Type B pancreatic cell (in vitro differentiated cells): ENCODE measurements at regions not wholly inside any gene's neighbourhood (a gene's known extent, or its start where the extent isn't known, plus 50 kb on each side); places are given as distances from the start of the nearest gene placed in this dataset.
A peak's percentile ranks its signal among the peaks of the same experiment; 100 is the strongest.
"Not testable (repeated sequence)": the region's sequence is repeated elsewhere in the genome, so short reads cannot be mapped to it uniquely, and the experiment has no call there.

Experiments
- DNase-seq: peaks from one replicate; pipeline ENCODE4 v3.0.0; 2021; ENCODE audit warnings: mixed read lengths; ENCODE audit not compliant: unreplicated experiment; ENCODE audit errors: extremely low spot score
- H3K27ac Mint-ChIP-seq: 2 replicates; pipeline ENCODE4 v1.8.0; 2021; ENCODE audit warnings: mild to moderate bottlenecking, mixed read lengths
- H3K27me3 Mint-ChIP-seq: 2 replicates; pipeline ENCODE4 v1.8.0; 2021; ENCODE audit warnings: mixed read lengths
- H3K36me3 Mint-ChIP-seq: 2 replicates; pipeline ENCODE4 v1.8.0; 2021; ENCODE audit warnings: mixed read lengths
- H3K4me1 Mint-ChIP-seq: one replicate; pipeline ENCODE4 v1.8.0; 2021; ENCODE audit warnings: mixed read lengths; ENCODE audit not compliant: unreplicated experiment
- H3K4me3 Mint-ChIP-seq: 2 replicates; pipeline ENCODE4 v1.8.0; 2021; ENCODE audit warnings: mild to moderate bottlenecking, mixed read lengths
- H3K9me3 Mint-ChIP-seq: 2 replicates; pipeline ENCODE4 v1.8.0; 2021; ENCODE audit warnings: mixed read lengths
- CTCF ChIP-seq: fragments of 200-600 bp; sonication (generic); conservative IDR thresholded peaks from 2 replicates; pipeline ENCODE4 v1.5.0; 2021; ENCODE audit warnings: antibody characterized with exemption, mild to moderate bottlenecking

GRCh38 chr9:95573463-95573862, 56.7 kb upstream of the PTCH1 start:
- Mint-ChIP-seq H3K27me3 (peaks cover 32% of the 10 kb centered on the region), H3K4me3 (no peak overlapping the region), H3K36me3 (no peaks in the 10 kb centered on the region), H3K27ac (no peak overlapping the region), H3K9me3 (peaks cover 4% of the 10 kb centered on the region), H3K4me1 (peaks cover 24% of the 10 kb centered on the region)
- DNase-seq: no peak
- no peak for TF ChIP-seq CTCF

- H3K9me3 Mint-ChIP-seq: peaks cover 4% of the 10 kb centered on the region
- peaks cover 32% of the 10 kb centered on the region for H3K27me3 Mint-ChIP-seq
- H3K27ac Mint-ChIP-seq: no peak overlapping the region
- H3K36me3 Mint-ChIP-seq: no peaks in the 10 kb centered on the region
- no peak for DNase-seq
- H3K4me1 Mint-ChIP-seq: peaks cover 24% of the 10 kb centered on the region
- no peak for TF ChIP-seq CTCF
- no peak overlapping the region for H3K4me3 Mint-ChIP-seq
Observed at GRCh38 chr9:95572381-95573151, 55.8 kb upstream of the PTCH1 start.

- no peak for DNase-seq
- peak overlapping the region; percentile 37 for H3K27ac Mint-ChIP-seq
- no peaks in the 10 kb centered on the region for H3K36me3 Mint-ChIP-seq
- H3K9me3 Mint-ChIP-seq: no peaks in the 10 kb centered on the region
- no peak overlapping the region for H3K4me3 Mint-ChIP-seq
- H3K4me1 Mint-ChIP-seq: peaks cover 24% of the 10 kb centered on the region
- no peak for TF ChIP-seq CTCF
- H3K27me3 Mint-ChIP-seq: peaks cover 25% of the 10 kb centered on the region
Observed at GRCh38 chr9:95570646-95571045, 53.9 kb upstream of the PTCH1 start.

- no peak for TF ChIP-seq CTCF
- H3K27me3 Mint-ChIP-seq: peaks cover 23% of the 10 kb centered on the region
Observed at GRCh38 chr9:95570150-95570549, 53.4 kb upstream of the PTCH1 start.

GRCh38 chr9:95568735-95569134, 52.0 kb upstream of the PTCH1 start:
- H3K4me3 Mint-ChIP-seq, H3K36me3 Mint-ChIP-seq, DNase-seq, H3K9me3 Mint-ChIP-seq, H3K27ac Mint-ChIP-seq: not testable (repeated sequence)
- H3K27me3 Mint-ChIP-seq: peaks cover 26% of the 10 kb centered on the region
- H3K4me1 Mint-ChIP-seq: peaks cover 20% of the 10 kb centered on the region

More at GRCh38 chr9:95570150-95570549, 53.4 kb upstream of the PTCH1 start:
- Mint-ChIP-seq H3K36me3 (no peaks in the 10 kb centered on the region), H3K4me3 (no peak overlapping the region), H3K9me3 (no peaks in the 10 kb centered on the region), H3K4me1 (peaks cover 24% of the 10 kb centered on the region), H3K27ac (no peak overlapping the region)
- DNase-seq: no peak
